ENCODE measurements at regions not wholly inside any gene's neighbourhood (a gene's known extent, or its start where the extent isn't known, plus 50 kb on each side); places are given as distances from the start of the nearest gene placed in this dataset.

DNA sequence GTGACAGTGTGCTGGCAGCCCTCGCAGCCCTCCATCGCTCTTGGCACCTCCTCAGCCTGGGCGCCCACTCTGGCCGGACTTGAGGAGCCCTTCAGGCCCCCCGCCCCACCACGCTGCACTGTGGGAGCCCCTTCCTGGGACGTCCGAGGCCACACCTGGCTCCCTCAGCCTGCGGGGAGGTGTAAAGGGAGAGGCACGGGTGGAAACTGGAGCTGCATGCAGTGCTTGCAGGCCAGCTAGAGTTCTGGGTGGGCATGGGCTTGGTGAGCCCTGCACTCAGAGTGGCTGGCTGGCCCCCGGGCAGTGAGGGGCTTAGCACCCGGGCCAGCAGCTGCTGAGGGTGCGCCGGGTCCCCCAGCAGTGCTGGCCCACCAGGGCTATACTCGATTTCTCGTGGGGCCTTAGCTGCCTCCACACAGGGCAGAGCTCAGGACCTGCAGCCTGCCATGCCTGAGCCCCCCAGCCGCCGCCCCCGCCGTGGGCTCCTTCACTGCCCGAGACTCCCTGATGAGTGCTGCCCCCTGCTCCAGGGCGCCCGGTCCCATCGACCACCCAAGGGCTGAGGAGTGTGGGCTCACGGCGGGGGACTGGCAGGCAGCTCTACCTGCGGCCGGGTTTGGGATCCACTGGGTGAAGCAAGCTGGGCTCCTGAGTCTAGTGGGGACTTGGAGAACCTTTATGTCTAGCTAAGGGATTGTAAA lies 1672.7 kb upstream of the PCDH7 start:
- Histone ChIP-seq H3K36me3 (replicated peaks in 1 of 2; ENCODE audit: control insufficient read depth in 1 of 2, insufficient read depth in 2 of 2, low read length in 1 of 2) (no peaks in the 10 kb centered on the region), H3K79me2 (ENCODE audit: insufficient read depth) (no peaks in the 10 kb centered on the region), H3K9me3 (no peaks in the 10 kb centered on the region), H3K4me1 (ENCODE audit: control insufficient read depth in 1 of 2, insufficient read depth in 2 of 2, low read depth in 1 of 2, low read length in 1 of 2) (no peaks in the 10 kb centered on the region; a peak in 1 of 4 replicates), H3K27me3 (ENCODE audit: insufficient read depth) (no peaks in the 10 kb centered on the region), H3K27ac (ENCODE audit: low read depth in 2 of 2, low read length in 1 of 2) (peak overlapping the region in 1 of 2 experiments; percentile 47; a peak in 1 of 4 replicates), H3K9me2 (no peaks in the 10 kb centered on the region), H3K9ac (no peak overlapping the region), H3K4me2 (0 out of 2 replicates have a peak overlapping the region, but pooled peaks have one; percentile 22), H2AFZ (ENCODE audit: low read depth) (peak overlapping the region; percentile 77; the same call in 1 of the 2 replicates), H3F3A (replicated peaks; ENCODE audit: insufficient read depth) (no peaks in the 10 kb centered on the region), H3K4me3 (ENCODE audit: low read depth in 2 of 2, low read length in 1 of 2) (no peak overlapping the region), H4K20me1 (ENCODE audit: insufficient read depth) (no peaks in the 10 kb centered on the region)
- POLR2A ChIA-PET = no interaction called here
- TF ChIP-seq RFX5 (IDR thresholded peaks at IDR 0.05; ENCODE audit: low read length) (no peak), FOXJ3 (CRISPR knock-in tag; IDR thresholded peaks at IDR 0.05) (no peak), RAD21 (IDR thresholded peaks at IDR 0.05; ENCODE audit: low read length) (no peak), JUND (IDR thresholded peaks at IDR 0.05) (no peak), MEF2A (IDR thresholded peaks at IDR 0.05; ENCODE audit: borderline replicate concordance, low read depth) (no peak), TAF1 (IDR thresholded peaks at IDR 0.05; ENCODE audit: borderline replicate concordance, low read depth, low read length) (no peak), RCOR1 (IDR thresholded peaks at IDR 0.05; ENCODE audit: low read length) (no peak), GATA2 (CRISPR knock-in tag; IDR thresholded peaks at IDR 0.05) (no peak), SIN3A (IDR thresholded peaks at IDR 0.05; ENCODE audit: borderline replicate concordance, low read depth, low read length) (no peak), EZH2phosphoT487 (IDR thresholded peaks at IDR 0.05; ENCODE audit: borderline replicate concordance, low read depth) (no peak), RXRA (IDR thresholded peaks at IDR 0.05; ENCODE audit: borderline replicate concordance, low read depth) (no peak), EP300 (IDR thresholded peaks at IDR 0.05; ENCODE audit: borderline replicate concordance in 1 of 2, low read depth in 1 of 2, low read length in 1 of 2) (no peak), TEAD4 (IDR thresholded peaks at IDR 0.05; ENCODE audit: borderline replicate concordance, insufficient read depth) (no peak), POLR2AphosphoS5 (IDR thresholded peaks at IDR 0.05; ENCODE audit: low read depth, low read length) (no peak), NRF1 (IDR thresholded peaks at IDR 0.05; ENCODE audit: low read depth, low read length) (no peak)
- TF ChIP-seq, protein P1, sequence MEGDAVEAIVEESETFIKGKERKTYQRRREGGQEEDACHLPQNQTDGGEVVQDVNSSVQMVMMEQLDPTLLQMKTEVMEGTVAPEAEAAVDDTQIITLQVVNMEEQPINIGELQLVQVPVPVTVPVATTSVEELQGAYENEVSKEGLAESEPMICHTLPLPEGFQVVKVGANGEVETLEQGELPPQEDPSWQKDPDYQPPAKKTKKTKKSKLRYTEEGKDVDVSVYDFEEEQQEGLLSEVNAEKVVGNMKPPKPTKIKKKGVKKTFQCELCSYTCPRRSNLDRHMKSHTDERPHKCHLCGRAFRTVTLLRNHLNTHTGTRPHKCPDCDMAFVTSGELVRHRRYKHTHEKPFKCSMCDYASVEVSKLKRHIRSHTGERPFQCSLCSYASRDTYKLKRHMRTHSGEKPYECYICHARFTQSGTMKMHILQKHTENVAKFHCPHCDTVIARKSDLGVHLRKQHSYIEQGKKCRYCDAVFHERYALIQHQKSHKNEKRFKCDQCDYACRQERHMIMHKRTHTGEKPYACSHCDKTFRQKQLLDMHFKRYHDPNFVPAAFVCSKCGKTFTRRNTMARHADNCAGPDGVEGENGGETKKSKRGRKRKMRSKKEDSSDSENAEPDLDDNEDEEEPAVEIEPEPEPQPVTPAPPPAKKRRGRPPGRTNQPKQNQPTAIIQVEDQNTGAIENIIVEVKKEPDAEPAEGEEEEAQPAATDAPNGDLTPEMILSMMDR (IDR thresholded peaks at IDR 0.05) = no peak
- TF ChIP-seq, protein P2, sequence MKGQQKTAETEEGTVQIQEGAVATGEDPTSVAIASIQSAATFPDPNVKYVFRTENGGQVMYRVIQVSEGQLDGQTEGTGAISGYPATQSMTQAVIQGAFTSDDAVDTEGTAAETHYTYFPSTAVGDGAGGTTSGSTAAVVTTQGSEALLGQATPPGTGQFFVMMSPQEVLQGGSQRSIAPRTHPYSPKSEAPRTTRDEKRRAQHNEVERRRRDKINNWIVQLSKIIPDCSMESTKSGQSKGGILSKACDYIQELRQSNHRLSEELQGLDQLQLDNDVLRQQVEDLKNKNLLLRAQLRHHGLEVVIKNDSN (IDR thresholded peaks at IDR 0.05; ENCODE audit: borderline replicate concordance, low read depth) = no peak
- TF ChIP-seq, protein P3, sequence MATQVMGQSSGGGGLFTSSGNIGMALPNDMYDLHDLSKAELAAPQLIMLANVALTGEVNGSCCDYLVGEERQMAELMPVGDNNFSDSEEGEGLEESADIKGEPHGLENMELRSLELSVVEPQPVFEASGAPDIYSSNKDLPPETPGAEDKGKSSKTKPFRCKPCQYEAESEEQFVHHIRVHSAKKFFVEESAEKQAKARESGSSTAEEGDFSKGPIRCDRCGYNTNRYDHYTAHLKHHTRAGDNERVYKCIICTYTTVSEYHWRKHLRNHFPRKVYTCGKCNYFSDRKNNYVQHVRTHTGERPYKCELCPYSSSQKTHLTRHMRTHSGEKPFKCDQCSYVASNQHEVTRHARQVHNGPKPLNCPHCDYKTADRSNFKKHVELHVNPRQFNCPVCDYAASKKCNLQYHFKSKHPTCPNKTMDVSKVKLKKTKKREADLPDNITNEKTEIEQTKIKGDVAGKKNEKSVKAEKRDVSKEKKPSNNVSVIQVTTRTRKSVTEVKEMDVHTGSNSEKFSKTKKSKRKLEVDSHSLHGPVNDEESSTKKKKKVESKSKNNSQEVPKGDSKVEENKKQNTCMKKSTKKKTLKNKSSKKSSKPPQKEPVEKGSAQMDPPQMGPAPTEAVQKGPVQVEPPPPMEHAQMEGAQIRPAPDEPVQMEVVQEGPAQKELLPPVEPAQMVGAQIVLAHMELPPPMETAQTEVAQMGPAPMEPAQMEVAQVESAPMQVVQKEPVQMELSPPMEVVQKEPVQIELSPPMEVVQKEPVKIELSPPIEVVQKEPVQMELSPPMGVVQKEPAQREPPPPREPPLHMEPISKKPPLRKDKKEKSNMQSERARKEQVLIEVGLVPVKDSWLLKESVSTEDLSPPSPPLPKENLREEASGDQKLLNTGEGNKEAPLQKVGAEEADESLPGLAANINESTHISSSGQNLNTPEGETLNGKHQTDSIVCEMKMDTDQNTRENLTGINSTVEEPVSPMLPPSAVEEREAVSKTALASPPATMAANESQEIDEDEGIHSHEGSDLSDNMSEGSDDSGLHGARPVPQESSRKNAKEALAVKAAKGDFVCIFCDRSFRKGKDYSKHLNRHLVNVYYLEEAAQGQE (IDR thresholded peaks at IDR 0.05; ENCODE audit: low read depth, low read length) = no peak
- TF ChIP-seq, protein P4, sequence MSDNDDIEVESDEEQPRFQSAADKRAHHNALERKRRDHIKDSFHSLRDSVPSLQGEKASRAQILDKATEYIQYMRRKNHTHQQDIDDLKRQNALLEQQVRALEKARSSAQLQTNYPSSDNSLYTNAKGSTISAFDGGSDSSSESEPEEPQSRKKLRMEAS (IDR thresholded peaks at IDR 0.05; ENCODE audit: low read depth) = no peak
- WGBS (ENCODE audit: low lambda C conversion rate) = 26% methylated on average over 3 of the region's 28 CpGs
- CTCF ChIA-PET = no interaction called here
- DNase-seq = no peak

Measured in SK-N-SH (cell line).